NOMO-1 treated with DMSO at 0.1 percent for 48 hours (cell line): ENCODE measurements at regions not wholly inside any gene's neighbourhood (a gene's known extent, or its start where the extent isn't known, plus 50 kb on each side); places are given as distances from the start of the nearest gene placed in this dataset.
"Not testable (repeated sequence)": the region's sequence is repeated elsewhere in the genome, so short reads cannot be mapped to it uniquely, and the experiment has no call there.

Source experiments
- DNase-seq: peaks from one replicate; lab custom pipeline; 2025; ENCODE audit not compliant: unreplicated experiment; lab: John Stamatoyannopoulos, UW

DNA sequence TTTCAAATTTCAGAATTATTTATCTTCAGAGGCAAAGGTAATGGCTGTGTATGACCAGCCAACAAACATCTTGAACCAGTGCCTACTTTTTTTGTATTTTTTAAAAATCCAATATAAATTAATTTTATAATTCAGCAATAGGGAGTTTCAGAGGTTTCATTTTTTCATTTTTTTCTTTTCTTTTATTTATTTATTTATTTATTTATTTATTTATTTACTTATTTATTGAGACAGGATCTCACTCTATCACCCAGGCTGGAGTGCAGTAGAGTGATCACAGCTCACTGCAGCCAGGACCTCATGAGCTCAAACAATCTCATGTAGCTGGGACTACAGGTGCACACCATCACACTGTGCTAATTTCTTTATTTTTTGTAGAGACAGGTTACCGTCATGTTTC is 250.5 kb downstream of the TMEM47 start:
- DNase-seq: no peak

DNA sequence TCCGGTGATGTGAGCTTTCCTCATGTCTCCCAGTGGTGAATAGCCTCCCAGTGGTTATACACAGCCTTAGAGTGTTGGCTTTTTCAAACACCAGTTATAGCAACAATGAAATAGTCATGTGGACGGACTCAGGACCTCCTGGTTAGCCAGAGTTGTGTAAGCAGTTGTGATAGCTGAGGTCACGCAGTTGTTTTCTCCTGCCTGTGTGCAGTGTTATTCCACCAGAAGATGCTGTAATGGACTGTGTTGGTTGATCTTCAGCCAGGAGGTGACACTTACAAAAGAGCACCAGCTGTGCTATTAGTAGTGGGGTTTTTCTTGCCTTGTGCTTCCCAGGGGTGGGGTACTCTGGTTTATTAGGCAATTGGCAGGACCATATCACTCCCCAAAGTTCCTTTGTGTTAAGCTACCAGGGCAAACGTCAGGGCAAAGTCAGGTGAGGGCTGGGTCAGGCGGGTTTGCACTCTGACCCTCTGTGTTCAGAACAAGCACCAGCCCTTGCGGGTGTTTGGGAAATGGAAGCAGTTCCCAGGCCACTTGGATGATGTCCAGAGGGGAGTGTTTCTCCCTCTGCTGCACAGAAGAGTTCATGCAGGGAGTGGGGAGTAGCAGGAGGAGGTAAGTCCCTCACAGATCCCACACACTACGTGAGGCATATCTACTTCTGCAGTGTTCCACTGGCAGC is 252.6 kb downstream of the TMEM47 start:
- DNase-seq: no peak

DNA sequence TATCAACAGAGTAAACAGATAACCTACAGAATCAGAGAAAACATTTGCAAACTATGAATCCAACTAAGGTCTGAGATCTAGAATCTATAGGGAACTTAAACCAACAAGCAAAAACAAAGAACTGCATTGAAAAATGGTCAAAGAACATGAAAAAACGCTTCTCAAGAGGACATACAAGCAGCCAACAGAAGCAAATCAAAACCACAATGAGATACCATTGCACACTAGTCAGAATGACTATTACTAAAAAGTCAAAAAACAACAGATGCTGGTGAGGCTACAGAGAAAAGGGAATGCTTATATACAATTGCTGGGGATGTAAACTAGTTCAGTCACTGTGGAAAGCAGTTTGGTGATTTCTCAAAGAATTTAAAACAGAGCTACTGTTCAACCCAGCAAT is 255.7 kb downstream of the TMEM47 start:
- no peak for DNase-seq

DNA sequence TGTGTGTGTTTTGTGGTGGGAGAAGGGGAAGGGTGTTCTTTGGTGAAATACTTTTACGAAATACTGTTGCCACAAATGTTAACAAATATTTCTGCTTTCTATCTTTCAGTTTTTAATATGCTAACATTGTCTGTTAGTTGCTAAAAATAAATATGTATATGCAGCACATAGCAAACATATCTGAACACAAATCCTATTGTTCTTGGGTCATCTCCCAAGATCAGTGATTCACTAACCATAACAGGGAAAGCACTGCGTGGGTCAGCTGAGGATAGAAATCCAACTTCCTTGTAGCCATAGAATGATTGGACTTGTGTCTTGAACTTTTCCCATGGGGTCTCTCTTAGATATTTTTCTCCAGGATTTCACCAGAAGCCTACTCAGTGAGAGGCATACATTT is 250.3 kb upstream of the FAM47A start:
- DNase-seq: no peak

DNA sequence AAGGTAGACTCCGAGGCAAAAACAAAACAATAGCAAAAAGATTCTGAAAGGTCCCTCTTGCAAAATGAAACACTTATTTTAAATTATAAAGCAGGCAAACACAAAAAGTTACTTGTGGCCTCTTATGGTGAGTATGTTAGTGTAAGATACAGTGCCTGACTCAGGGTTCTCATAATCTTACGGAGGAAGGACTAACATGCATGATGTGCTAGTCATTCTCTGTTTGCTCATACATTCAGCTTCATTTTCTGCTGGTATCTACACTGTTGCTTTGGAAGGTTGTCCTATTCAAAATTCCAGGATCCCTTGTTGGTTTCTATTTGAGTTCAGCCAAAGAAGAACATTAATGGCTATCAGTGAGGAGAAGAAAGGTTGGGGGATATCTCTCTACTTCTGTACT is 249.1 kb upstream of the FAM47A start:
- DNase-seq: no peak

DNA sequence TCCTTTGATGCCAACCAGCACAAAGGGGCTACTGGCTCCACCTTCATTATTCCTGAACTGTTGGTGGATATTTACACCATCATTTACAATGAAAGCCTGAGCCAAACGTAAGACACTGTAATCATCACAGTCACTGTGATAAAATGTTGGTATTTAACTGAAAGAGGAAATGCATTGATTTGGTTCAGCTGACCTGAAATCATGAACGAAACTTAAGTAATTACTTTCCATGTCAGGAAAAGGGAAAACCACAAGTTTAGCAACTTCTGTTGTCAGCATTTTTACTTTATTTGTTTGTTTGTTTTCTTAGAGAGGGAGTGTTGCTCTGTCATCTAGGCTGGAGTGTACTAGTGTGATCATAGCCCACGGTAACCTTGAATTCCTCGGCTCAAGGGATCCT is 247.8 kb upstream of the FAM47A start:
- DNase-seq: no peak

DNA sequence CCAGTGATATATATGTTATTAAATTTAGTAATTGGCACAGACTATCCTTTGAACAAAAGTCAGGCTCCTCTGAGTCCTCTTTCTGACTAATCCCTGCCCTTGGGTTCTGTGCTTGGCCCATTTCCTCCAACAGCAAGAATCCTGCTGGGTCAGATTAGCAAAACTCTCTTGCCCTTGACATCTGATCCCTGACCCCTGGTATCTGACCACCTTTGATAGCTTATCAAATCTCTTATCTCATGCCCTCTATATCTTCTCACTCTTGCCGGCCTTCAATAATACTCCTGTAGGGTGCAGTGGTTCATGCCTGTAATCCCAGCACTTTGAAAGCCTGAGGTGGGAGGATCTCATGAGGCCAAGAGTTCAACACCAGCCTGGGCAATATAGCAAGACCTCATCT is 245.5 kb upstream of the FAM47A start:
- no peak for DNase-seq

DNA sequence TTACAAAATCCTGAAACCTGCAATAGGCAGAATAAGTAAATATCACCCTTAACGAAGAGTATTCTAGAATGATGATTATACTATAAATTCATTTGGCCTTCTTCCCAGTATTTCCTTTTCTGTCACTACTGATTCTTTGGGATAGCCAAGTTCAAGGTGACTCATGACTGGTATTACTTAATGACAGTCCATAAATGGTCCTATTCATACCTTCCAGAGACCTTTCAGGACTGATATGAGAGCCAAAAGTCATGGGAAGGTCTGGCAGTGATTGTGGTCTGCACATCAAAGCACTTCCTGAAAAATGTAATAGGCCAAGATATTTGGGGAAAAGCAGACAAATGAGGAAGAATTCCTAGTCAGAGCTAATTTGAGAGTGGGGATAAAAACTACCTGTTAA is 239.6 kb upstream of the FAM47A start:
- no peak for DNase-seq

DNA sequence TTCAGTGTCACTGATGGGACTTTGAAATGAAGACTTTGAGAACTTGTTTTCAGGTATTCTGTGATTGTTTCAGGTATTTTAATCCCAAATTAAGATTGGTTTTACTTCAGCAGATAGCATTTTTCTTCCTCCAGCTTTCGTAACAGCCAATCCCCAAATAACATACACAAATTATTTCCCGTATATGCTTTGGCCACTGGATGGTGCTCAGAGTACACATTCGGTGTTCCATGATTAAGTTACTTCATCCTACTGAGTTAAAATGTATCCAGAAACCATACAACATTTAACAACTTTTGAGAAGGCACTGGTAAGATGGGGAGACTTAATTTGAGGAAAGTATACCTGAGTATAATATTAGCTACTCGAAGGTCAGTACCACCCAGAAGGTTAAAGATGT is 233.4 kb upstream of the FAM47A start:
- DNase-seq: peak; percentile 7

DNA sequence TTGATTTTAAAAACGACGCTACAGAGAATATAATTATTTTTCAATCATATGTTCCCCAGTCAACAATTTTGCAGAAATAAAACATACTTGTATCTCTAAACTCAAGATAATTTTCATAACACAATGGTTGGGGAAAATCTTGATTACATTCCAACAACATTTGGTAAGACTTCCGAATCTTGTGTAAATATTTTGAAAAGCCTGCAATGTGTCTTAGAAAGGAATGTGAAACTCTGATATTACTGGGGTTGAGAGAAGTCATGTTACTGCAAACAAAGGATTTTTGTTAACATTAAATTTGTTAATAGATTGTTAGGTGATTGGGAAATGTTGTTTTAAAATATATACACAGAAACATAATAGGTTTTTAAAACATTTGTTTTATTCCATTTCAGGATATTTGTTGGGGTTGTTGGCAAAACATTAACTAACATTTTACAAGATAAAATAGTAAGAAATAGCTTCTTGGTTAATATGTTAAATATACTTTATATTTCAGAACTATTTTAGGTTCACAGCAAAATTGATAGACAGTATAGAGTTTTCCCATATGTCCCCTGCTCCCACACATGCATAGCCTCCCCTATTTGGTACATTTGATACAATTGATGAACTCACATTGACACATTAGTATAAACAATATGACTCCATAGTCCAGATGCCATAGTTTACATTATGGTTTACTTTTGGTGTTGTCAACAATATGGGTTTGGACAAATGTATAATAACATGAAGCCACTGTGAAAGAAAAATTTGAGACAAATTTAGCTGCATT is 218.6 kb upstream of the FAM47A start:
- no peak for DNase-seq

DNA sequence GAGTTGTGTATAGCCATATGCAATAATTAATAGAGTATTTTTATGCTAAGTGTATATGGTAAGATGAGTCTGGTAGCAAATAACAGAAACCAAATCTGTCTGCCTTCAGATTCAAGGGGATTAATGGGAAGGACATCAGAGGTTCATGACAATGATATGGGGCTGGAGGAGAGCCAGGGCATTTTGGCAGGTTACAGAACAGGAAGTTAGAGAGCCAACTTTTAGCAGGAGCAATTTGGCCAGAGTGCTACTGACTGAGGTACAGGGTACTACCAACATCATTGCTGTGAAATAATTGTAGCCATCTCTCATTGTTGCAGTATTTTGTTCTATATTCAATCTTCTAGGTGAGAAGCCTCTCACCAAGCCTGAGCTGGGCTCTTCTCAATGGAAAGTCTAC is 210.9 kb upstream of the FAM47A start:
- no peak for DNase-seq

DNA sequence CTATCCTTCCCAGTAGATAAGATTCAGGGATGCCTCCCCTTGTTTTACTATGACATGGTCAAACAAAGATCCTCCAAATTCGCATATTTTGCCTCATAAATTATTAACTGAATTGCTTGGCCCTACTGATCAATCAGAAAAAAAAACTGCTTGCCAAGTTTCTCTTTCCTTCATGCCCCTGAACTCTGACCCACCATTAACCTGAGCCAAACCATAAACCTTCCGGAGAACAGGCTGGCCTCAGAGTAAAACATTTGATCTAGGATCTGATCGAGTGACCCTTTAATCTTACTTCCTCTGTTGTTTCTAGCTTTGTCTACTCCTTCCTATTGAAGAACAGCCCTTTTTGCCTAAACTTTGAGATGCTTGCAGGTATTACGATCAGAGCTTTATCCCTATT is 209.7 kb upstream of the FAM47A start:
- DNase-seq: no peak

DNA sequence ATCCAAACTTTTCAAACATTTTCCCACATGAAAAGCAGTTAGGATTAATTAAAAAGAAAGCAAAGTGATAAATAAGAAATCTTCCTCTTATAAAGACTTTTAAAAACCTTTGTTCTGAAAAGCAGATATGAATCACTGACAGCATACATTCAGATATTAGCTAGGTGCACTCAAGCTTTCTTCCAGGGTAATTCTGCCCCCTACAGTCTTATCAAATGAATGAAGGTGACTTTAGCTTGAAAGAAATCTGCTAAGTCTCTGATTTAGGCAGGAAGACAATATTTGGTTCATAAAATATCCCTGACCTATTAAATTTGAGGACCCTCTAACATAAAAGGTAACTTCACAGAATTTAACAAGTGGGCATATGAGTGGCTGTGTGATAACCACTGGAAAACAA is 209.1 kb upstream of the FAM47A start:
- peak; percentile 13 for DNase-seq

DNA sequence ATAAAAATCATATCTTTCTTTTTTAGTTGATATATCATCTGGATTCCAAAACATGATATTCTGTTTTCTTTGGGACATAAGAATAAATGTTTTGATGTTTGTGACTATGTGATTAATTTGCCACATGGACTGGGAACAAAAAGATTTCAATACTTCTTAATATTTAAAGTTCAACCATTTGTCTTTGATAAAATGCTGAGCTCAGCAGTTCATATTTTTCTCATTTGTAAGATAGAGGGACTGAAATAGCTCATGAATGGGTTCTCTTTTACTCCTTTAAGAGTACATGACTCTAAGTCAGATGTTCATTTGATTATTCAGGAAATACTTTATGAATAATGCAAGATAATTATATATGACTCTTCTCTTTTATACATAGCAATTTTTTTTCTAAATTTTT is 205.9 kb upstream of the FAM47A start:
- no peak for DNase-seq

DNA sequence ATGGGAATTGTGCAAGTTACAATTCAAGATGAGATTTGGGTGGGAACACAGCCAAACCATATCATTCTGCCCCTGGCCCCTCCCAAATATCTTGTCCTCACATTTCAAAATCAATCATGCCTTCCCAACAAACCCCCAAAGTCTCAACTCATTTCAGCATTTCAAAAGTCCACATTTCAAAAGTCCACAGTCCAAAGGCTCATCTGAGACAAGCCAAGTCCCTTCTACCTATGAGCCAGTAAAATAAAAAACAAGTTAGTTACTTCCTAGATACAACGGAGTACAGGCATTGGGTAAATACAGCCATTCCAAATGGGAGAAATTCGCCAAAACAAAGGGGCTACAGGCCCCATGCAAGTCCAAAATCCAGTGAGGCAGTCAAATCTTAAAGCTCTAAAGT is 203.3 kb upstream of the FAM47A start:
- not testable (repeated sequence) for DNase-seq

DNA sequence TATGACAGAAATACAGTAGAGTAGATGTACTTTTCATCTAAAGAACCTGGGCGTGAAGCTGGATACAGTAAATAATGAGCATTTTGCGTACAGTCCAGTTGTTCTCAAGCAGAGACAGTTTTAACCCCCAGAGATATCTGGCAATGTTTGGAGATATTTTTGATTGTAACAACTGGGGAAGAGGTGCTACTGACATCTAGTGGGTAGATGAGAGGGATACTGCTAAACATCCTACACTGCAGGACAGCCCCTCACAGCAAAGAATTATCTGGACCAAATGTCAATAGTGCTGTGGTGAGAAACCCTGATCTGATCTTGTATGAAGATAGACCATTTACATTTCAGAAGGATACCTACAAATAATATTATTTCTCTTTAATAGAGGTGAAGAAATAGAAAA is 200.2 kb upstream of the FAM47A start:
- peak; percentile 8 for DNase-seq

DNA sequence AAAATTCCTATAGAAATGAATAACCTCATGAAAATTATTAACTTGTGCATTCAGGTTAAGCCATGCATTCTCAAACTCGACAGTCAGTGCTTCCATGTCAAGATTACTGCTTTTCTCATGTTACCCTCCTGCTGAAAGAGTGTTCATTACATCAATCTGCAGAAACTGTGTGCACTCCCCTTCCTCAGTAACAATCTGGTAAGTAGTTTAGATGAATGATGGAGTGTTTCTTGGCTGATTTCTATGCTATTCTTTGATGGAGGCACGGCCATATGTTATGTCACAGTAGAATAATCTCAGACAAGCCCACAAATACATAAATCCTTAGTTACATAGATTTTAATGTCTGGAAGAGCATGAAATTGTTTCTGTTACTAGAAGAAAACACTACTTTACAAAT is 193.3 kb upstream of the FAM47A start:
- no peak for DNase-seq

DNA sequence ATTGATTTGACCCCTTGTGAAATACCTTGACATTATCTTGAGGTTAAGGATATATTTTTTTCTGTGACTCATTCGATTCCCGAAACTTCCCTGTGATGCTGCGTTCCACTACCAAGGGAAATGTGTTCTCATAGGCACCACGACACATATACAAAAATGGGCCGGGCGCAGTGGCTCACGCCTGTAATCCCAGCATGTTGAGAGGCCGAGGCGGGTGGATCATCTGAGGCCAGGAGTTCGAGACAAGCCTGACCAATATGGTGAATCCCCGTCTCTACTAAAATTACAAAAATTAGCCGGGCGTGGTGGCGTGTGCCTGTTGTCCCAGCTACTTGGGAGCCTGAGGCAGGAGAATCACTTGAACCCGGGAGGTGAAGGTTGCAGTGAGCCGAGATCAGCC is 188.3 kb upstream of the FAM47A start:
- DNase-seq: not testable (repeated sequence)

DNA sequence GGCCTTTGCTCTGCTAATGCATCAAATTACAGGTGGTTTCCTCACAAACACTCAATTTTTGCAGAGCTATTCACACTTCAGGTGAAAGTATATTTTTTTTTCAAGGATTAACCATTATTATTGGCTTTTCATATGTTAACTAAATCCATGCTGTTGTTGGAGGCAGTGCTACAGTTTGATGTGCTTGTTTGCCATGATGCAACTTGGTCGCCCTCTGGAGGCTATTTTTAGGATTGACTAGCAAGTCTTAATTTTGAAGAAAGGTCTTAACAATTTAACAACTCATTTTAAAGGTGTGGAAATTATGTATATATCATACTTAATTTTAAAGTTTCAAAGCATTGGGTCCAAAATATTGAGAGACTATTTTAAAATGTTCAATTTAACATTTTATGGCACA is 168.8 kb upstream of the FAM47A start:
- peak; percentile 50 for DNase-seq

DNA sequence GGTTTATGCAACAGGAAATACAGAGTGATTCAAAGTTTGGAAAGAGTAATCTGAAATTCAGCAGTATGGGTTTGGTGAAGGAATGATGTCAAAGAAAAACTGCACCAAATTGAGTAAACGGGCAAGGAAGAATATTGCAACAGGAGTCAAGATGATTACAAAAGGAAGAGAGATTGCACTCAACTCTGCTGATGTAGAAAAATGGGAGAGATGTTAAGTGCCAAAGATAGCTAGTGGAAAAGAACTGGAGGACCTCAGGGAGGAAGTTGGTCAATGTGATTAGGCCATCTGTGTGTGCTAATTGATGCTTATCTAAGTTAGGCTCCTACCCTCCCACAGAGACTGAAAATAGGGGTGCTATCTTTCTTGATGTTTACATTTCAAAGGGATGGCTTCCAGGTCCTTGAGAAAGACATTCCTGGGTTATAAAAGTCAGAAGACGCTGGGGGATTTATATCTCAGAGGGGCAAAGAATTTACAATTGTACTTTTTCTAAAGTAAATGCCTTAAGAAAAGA is 167.4 kb upstream of the FAM47A start:
- DNase-seq: peak; percentile 76

DNA sequence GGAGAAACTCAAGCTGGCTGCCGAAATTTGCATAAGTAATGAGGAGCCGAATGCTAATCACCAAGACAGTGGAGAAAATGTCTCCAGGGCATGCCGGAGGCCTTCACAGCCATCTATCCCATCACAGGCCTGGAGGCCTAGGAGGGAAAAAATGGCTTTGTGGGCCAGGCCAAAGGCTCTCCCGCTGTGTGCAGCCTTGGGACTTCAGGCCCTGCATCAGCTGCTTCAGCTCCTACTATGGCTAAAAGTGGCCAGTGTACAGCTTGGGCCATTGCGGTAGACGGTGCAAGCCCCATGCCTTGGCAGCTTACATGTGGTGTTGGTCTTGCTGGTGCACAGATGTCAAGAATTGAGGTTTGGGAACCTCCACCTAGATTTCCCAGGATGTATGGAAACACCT is 162.6 kb upstream of the FAM47A start:
- no peak for DNase-seq

DNA sequence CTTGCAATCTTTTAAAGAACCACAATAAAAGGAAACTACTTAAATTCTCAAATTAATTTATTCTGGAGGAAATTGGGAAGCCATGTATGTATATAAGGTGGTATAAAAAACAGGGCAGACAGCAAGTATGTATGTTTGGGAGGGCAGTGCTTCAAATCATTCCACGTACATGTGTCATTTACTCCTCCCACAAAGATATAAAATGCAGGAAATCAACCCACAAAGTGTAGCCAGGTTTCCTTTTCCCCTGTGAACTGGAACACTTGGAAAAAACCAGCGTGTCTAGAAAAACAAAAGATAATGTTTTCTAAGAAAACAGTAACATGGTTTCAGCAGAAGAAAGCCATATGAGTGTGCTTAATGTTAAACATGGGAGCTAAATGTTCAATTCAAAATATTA is 156.7 kb upstream of the FAM47A start:
- no peak for DNase-seq
